Bronchial epithelial cell (primary cell): ENCODE measurements at regions not wholly inside any gene's neighbourhood (a gene's known extent, or its start where the extent isn't known, plus 50 kb on each side); places are given as distances from the start of the nearest gene placed in this dataset.
A peak's percentile ranks its signal among the peaks of the same experiment; 100 is the strongest.

Source experiments
- DNase-seq: peaks from one replicate; pipeline ENCODE4 v3.0.0-alpha.2; 2010; ENCODE audit warnings: low read depth
- FAIRE-seq: peaks from 2 replicates; lab custom pipeline; 2011; peaks lifted over from hg19 to GRCh38; lab: Jason Lieb, UNC
- H3K27me3 ChIP-seq: 2 replicates; pipeline ENCODE4 v1.5.1; 2011; ENCODE audit warnings: low read length; ENCODE audit not compliant: control insufficient read depth, insufficient read depth
- H3K36me3 ChIP-seq: 2 replicates; pipeline ENCODE4 v1.5.1; 2011; ENCODE audit warnings: low read length; ENCODE audit not compliant: control insufficient read depth, insufficient read depth
- H3K4me3 ChIP-seq: 2 replicates; pipeline ENCODE4 v1.5.1; 2011; ENCODE audit warnings: mild to moderate bottlenecking, low read depth, low read length, control low read depth
- TF ChIP-seq, protein P1 (sequence below): IDR thresholded peaks from 2 replicates; pipeline ENCODE4 v1.5.1; 2011; ENCODE audit warnings: mild to moderate bottlenecking, moderate library complexity, low read length, control low read depth, inconsistent platforms; ENCODE audit not compliant: insufficient read depth, severe bottlenecking

DNA sequence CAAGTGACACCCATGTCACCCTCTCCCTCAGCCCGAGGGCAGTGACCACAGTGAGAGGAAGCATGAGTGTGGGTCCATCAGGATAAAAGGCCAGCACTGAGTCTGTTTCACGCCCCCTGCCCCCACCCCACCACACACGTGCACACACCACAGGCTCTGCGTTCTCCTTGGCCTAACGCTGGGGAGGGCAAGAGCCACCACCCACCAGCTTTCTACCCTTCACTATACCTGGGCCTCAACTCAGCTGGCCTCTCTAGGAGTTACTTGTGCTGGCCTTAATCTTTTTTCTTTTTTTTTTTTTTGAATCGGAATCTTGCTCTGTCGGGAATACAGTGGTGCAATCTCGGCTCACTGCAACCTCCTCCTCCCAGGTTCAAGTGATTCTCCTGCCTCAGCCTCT, 140.5 kb downstream of the ZFP36L2 start:
- H3K4me3 ChIP-seq, result no peak overlapping the region
- no peaks in the 10 kb centered on the region for H3K36me3 ChIP-seq
- FAIRE-seq (no peak), DNase-seq (no peak)
- H3K27me3 ChIP-seq, result no peaks in the 10 kb centered on the region
- TF ChIP-seq, protein P1, sequence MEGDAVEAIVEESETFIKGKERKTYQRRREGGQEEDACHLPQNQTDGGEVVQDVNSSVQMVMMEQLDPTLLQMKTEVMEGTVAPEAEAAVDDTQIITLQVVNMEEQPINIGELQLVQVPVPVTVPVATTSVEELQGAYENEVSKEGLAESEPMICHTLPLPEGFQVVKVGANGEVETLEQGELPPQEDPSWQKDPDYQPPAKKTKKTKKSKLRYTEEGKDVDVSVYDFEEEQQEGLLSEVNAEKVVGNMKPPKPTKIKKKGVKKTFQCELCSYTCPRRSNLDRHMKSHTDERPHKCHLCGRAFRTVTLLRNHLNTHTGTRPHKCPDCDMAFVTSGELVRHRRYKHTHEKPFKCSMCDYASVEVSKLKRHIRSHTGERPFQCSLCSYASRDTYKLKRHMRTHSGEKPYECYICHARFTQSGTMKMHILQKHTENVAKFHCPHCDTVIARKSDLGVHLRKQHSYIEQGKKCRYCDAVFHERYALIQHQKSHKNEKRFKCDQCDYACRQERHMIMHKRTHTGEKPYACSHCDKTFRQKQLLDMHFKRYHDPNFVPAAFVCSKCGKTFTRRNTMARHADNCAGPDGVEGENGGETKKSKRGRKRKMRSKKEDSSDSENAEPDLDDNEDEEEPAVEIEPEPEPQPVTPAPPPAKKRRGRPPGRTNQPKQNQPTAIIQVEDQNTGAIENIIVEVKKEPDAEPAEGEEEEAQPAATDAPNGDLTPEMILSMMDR, result no peak

GRCh38 chr2:43085505-43085904, 140.9 kb downstream of the ZFP36L2 start:
- DNase-seq, result no peak
- H3K4me3 ChIP-seq, result no peak overlapping the region
- H3K27me3 ChIP-seq, result no peaks in the 10 kb centered on the region
- H3K36me3 ChIP-seq, result no peaks in the 10 kb centered on the region
- TF ChIP-seq, protein P1, result no peak
- FAIRE-seq, result no peak

DNA sequence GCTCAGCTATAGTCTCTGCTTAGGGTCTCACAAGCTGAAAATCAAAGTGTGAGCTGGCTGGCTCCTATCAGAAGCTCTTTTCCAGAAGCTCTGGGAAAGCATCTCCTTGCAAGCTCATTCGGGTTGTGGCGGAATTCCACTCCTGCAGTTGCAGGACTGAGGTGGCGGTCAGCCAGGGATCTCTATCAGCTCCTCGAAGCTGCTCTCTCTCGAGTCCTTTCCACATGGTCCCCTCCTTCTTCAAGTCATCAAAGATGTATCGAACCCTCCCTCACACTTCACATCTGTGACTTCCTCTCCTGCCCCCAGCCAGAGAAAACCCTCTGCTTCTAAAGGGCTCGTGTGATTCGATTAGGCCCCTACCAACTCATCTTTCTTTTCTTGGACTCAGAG, 141.7 kb downstream of the ZFP36L2 start:
- Histone ChIP-seq H3K4me3 (no peak overlapping the region), H3K27me3 (no peaks in the 10 kb centered on the region), H3K36me3 (no peaks in the 10 kb centered on the region)
- FAIRE-seq, result no peak
- DNase-seq, result peak; percentile 41
- TF ChIP-seq, protein P1, result no peak

- TF ChIP-seq, protein P1, result no peak
- Histone ChIP-seq H3K36me3 (no peaks in the 10 kb centered on the region), H3K27me3 (no peaks in the 10 kb centered on the region), H3K4me3 (no peak overlapping the region)
- no peak for FAIRE-seq
- DNase-seq, result peak; percentile 93
Measured at GRCh38 chr2:43083710-43084698, 142.4 kb downstream of the ZFP36L2 start.

- FAIRE-seq (no peak), DNase-seq (no peak)
- Histone ChIP-seq H3K4me3 (no peak overlapping the region), H3K36me3 (no peaks in the 10 kb centered on the region), H3K27me3 (no peaks in the 10 kb centered on the region)
- TF ChIP-seq, protein P1, result no peak
Measured at GRCh38 chr2:43082903-43083677, 143.3 kb downstream of the ZFP36L2 start.
